ENCODE measurements at regions not wholly inside any gene's neighbourhood (a gene's known extent, or its start where the extent isn't known, plus 50 kb on each side); places are given as distances from the start of the nearest gene placed in this dataset.

DNA sequence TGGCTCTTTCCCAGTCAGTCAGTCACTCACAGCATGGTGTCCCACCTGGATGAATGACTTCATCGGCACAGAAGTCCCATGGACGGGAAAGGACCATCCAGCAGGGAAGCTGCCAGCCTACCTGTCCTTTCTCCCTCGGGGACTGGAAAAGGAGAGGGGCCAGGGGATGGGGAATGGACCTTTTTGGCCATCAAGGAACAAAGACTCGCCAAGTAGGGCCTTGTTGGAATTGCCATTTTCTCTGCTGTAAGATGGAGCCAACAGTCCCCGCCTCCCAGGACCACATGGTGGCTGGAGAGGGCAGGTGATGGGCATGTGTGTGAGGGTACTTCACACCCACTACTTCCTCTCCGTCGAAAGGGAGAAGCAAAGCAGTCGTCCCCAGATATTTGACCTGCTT lies 67.8 kb upstream of the LHX1 start:
- H3K27ac ChIP-seq, result no peak overlapping the region
- DNase-seq (no peak), ATAC-seq (no peak)
- H3K9me3 ChIP-seq, result no peaks in the 10 kb centered on the region
- no peaks in the 10 kb centered on the region for H3K36me3 ChIP-seq
- intact Hi-C loops (cut with DNase I), result no loop called here
- no peaks in the 10 kb centered on the region for H3K27me3 ChIP-seq
- WGBS (ENCODE audit: insufficient coverage, low coverage, low lambda C conversion rate, missing lambda C conversion rate), result 68% methylated on average over 3 of the region's 8 CpGs
- no peak overlapping the region for H3K4me3 ChIP-seq
- no peaks in the 10 kb centered on the region for H3K4me1 ChIP-seq
- TF ChIP-seq POLR2A (IDR thresholded peaks at IDR 0.05), result no peak
- TF ChIP-seq, protein P1, sequence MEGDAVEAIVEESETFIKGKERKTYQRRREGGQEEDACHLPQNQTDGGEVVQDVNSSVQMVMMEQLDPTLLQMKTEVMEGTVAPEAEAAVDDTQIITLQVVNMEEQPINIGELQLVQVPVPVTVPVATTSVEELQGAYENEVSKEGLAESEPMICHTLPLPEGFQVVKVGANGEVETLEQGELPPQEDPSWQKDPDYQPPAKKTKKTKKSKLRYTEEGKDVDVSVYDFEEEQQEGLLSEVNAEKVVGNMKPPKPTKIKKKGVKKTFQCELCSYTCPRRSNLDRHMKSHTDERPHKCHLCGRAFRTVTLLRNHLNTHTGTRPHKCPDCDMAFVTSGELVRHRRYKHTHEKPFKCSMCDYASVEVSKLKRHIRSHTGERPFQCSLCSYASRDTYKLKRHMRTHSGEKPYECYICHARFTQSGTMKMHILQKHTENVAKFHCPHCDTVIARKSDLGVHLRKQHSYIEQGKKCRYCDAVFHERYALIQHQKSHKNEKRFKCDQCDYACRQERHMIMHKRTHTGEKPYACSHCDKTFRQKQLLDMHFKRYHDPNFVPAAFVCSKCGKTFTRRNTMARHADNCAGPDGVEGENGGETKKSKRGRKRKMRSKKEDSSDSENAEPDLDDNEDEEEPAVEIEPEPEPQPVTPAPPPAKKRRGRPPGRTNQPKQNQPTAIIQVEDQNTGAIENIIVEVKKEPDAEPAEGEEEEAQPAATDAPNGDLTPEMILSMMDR (IDR thresholded peaks at IDR 0.05), result no peak

DNA sequence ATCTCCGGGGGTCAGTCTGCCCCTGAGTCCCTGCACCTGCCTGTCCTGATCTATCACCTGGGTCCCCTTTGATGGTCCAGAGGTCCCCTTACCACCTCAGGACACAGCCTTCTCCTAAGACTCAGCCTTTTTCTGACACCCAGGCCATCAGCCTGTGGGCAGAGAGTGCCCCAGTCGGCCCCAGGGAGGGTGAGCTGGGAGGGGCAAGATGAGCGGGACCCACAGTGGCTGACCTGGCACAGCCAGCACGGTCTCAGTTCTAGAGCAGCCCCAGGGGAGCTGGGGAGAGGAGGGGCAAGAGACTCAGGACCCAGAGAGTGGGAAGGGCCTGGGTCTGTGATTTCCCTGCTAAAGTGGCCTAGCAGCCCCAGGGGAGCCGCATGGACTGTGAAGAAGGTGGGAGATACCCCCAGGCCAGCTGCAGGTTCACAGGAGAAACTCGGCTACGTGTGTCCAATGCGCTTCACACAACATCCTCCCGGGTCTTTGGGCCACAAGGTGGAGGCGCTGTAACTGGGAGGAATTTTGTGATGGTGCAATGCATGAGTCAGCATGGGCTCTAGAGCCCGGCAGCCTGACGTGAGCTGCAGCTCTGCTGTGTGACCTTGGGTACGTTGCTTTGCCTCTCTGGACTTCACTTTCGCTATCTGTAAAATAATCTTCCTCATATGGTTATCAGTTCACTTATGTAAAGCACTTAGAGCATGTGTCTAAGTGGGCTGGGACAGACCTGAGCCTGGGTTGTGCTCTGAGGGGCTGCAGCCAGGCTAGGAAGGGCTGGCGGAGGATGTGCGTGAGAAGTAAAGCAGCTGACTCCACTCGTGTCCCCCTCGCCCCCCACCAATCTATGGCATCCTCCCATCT lies 67.2 kb upstream of the LHX1 start:
- ATAC-seq, result peak in 1 of 4 donors; percentile 10
- Histone ChIP-seq H3K27ac (no peak overlapping the region), H3K9me3 (no peaks in the 10 kb centered on the region), H3K4me1 (no peaks in the 10 kb centered on the region), H3K4me3 (no peak overlapping the region), H3K36me3 (no peaks in the 10 kb centered on the region), H3K27me3 (no peaks in the 10 kb centered on the region)
- intact Hi-C loops (cut with DNase I), result no loop called here
- 29% methylated on average over 7 of the region's 18 CpGs for WGBS (ENCODE audit: insufficient coverage, low coverage, low lambda C conversion rate, missing lambda C conversion rate)
- TF ChIP-seq, protein P1 (IDR thresholded peaks at IDR 0.05), result no peak
- TF ChIP-seq POLR2A (IDR thresholded peaks at IDR 0.05), result no peak
- no peak for DNase-seq

DNA sequence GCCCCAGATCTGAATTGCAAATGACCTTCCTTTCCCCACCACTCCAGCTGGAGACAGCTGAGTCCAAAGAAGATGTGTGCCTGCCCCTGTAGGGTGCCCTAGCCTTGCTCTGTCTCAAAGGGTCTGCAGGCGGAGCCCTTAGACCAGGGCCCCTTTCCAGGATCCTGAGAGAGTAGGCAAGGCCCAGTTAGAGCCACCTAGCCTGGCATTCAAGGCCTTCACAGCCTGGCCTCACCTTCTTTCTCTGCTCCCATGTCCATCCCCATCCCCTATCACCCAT lies 66.6 kb upstream of the LHX1 start:
- no CpG with 5 or more reads among the region's 1 CpG for WGBS (ENCODE audit: insufficient coverage, low coverage, low lambda C conversion rate, missing lambda C conversion rate)
- no peaks in the 10 kb centered on the region for H3K36me3 ChIP-seq
- H3K4me3 ChIP-seq, result no peak overlapping the region
- H3K27me3 ChIP-seq, result no peaks in the 10 kb centered on the region
- ATAC-seq (no peak), DNase-seq (no peak)
- TF ChIP-seq POLR2A (IDR thresholded peaks at IDR 0.05), result no peak
- TF ChIP-seq, protein P1 (IDR thresholded peaks at IDR 0.05), result no peak
- no peaks in the 10 kb centered on the region for H3K4me1 ChIP-seq
- no peak overlapping the region for H3K27ac ChIP-seq
- no peaks in the 10 kb centered on the region for H3K9me3 ChIP-seq
- intact Hi-C loops (cut with DNase I), result no loop called here

DNA sequence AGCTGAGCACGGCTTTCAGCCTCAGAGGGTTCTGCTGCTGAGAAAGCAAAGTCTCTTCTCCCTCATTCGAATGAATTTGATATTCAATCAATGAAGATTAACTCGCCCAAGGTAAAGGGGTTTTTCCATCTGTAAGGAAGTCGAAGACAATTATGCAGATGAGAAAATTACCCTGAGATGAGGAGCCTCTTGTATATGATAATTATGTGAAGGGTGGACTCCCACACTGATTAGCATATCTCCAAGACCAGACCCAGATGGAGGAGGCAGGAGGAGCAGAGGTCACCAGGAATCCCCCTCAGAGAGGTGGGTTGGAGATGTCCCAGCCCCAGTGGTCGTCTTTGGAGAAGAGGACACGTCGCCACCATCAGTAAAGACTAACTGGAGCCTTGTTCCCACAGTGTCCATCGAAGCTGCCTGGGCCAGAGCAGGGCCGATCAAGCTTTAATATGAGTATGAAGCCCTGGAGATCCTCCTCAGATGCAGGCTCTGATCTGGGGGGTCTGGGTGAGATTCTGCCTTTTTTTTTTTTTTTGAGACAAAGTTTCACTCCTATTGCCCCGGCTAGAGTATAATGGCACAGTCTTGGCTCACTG lies 61.5 kb upstream of the LHX1 start:
- intact Hi-C loops (cut with DNase I), result no loop called here
- DNase-seq (no peak), ATAC-seq (no peak)
- Histone ChIP-seq H3K27me3 (no peaks in the 10 kb centered on the region), H3K9me3 (no peaks in the 10 kb centered on the region), H3K4me1 (no peaks in the 10 kb centered on the region), H3K36me3 (no peaks in the 10 kb centered on the region), H3K4me3 (no peak overlapping the region), H3K27ac (no peak overlapping the region)
- WGBS (ENCODE audit: insufficient coverage, low coverage, low lambda C conversion rate, missing lambda C conversion rate), result 65% methylated on average over 8 of the region's 10 CpGs
- TF ChIP-seq, protein P1 (IDR thresholded peaks at IDR 0.05), result no peak
- TF ChIP-seq POLR2A (IDR thresholded peaks at IDR 0.05), result no peak

Measured in right lobe of liver (tissue), 6 donors.